Hepatocyte (in vitro differentiated cells): ENCODE measurements at regions not wholly inside any gene's neighbourhood (a gene's known extent, or its start where the extent isn't known, plus 50 kb on each side); places are given as distances from the start of the nearest gene placed in this dataset.

Experiments
- CTCF ChIP-seq: fragments of 200-600 bp; sonication (generic); IDR thresholded peaks from 2 replicates; pipeline ENCODE4 v1.5.1; 2016; ENCODE audit warnings: antibody characterized with exemption, mild to moderate bottlenecking; ENCODE audit not compliant: poor library complexity
- EZH2 ChIP-seq: fragments of 200-600 bp; sonication (generic); IDR thresholded peaks from 2 replicates; pipeline ENCODE4 v1.6.1; 2016; ENCODE audit warnings: antibody characterized with exemption, mild to moderate bottlenecking, borderline replicate concordance
- EZH2phosphoT487 ChIP-seq: fragments of 200-600 bp; sonication (generic); IDR thresholded peaks from one replicate; pipeline ENCODE4 v1.6.1; 2018; ENCODE audit warnings: antibody characterized with exemption, mild to moderate bottlenecking, low read depth, moderate library complexity; ENCODE audit not compliant: unreplicated experiment, severe bottlenecking

GRCh38 chr4:188197566-188197965 lies 58.3 kb downstream of the TRIML1 start:
- TF ChIP-seq CTCF (no peak), EZH2 (no peak), EZH2phosphoT487 (no peak)
